GM19240 (cell line): ENCODE measurements at regions not wholly inside any gene's neighbourhood (a gene's known extent, or its start where the extent isn't known, plus 50 kb on each side); places are given as distances from the start of the nearest gene placed in this dataset.

Experiments used
- DNase-seq: peaks from one replicate; pipeline ENCODE4 v3.0.0; 2011; ENCODE audit warnings: low spot score; ENCODE audit not compliant: insufficient read length

- no peak for DNase-seq
These were observed 659.7 kb upstream of the SALL3 start for GRCh38 chr18:78319961-78320360.

- no peak for DNase-seq
These were observed 658.2 kb upstream of the SALL3 start for GRCh38 chr18:78321402-78321801.

DNA sequence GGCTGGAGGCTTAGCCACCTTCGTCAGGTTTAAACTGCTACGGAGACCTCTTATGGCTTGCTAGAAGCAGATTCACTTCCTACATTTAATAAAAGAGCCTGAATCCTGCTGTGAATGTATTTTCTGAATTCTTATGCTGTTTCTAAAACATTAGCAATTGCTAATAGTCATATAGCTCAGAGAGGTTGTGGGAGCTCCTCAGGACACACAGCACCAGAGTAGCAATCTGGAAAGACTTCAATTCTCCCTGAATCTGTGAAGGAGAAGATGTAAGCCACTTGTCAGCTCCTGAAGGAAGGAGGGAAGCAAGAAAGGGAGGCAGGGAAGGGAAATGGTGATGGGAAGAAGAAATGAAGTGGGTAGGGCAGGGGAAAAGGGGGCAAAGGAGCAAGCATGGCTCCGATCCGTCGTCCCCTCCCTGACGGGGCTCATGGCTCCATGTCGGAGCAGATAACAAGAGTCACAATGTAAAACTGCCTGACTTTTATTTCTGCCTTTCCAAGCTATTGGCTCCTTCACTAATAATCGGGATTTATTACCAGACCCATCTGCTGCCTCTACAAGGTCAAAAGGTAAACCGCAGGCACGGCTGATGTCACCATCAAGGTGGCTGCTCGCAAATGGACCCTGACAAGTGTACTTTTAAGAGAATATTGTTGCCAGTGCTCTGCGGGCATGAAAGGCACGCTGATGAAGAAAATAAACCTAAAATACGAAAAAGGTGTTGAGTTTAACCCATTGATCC, 656.0 kb upstream of the SALL3 start:
- DNase-seq: no peak

DNA sequence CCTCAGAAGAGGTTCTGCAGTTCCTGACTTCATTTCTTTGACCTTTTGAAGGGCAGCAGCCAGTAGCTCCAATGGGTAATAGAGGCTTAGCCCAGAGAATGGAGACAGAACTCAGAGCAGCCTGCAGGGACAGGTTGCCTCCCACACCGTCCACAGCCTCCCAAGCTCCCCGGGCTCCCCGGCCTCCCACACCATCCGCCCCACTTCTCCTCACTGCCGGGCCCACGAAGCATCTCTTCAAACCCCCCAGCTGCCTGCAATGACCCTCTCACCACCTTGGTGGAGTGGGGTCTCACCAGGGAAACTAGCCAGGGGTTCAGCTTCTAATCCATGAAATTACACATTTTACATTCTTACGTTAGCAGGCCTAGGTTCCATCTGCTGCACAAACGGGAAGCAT, 652.0 kb upstream of the SALL3 start:
- DNase-seq: no peak

DNA sequence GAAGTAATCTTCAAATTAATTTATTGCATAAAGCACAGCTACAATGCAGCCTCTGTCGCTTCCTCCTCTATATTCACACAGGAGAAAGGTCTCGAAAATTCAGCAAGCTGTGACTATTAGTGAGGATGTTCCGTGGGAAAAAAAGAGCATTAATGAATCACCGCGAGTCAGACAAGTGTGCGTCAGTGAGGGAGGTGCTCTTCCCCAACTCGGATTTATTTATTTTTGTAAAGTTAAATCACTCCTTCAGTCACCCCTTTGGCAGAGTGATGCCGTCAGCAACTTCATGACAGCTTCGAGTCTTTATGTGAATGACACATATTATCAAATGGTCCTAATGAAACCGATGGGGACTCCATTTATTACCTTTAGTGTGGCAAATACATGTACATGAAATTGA, 648.9 kb upstream of the SALL3 start:
- DNase-seq: no peak

GRCh38 chr18:78352910-78353309, 626.7 kb upstream of the SALL3 start:
- no peak for DNase-seq

DNA sequence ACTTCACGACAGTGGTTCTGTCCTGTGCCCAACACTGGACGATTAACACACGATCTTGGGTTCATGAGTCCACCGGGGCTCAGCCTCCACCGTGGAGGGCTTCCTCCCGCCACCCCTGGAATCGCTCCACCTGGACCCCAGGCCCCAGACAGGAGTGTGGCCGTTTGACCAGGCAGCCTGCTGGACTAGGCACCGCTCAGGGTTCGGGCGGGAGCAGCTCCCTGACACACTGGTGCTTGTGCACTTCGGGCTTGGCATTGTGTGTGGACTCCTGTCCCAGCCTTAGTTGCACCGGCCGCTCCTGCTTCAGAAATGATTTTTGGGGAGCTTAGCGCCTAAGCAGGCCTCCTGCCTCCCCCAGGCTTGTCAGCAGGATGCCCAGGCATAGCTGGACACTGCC, 617.4 kb upstream of the SALL3 start:
- DNase-seq: no peak

DNA sequence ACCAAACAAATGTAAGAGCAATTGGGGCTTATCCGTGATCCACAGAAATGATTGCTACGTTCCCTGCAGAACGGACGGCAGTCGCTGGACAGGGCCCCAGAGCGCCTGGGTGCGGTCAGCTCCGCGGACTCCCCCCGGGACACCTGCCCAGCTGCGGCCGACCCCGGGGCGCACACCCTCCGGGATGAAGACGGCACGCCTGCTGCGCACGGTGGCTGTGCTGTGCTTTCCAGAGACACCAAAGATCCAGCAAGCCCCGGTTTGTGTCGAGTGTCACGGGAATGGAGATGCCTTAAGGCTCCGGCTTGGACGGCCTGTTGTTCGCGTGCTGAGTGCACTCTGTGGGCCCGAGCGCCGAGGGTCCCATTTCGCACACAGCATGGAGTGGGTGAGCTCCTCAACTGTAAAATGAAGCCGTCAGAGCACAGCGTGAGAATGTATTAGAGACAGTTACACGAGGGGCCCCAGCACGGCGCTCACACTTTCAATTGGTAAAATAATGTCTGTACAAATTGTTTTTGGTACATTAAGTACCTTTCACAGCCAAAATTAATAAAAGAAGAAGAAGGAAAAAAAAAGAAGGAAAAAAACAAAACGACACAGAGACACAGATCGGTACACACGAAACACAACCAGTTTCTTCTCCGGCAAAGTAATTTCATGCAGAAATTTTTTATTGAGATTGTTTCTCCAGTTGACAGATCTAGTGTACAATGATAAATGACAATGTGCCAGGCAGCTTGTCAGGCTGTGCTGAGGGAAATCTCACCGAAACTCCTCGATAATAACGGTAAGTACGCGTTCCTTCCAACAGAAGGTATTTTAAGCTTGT, 615.8 kb upstream of the SALL3 start:
- no peak for DNase-seq

DNA sequence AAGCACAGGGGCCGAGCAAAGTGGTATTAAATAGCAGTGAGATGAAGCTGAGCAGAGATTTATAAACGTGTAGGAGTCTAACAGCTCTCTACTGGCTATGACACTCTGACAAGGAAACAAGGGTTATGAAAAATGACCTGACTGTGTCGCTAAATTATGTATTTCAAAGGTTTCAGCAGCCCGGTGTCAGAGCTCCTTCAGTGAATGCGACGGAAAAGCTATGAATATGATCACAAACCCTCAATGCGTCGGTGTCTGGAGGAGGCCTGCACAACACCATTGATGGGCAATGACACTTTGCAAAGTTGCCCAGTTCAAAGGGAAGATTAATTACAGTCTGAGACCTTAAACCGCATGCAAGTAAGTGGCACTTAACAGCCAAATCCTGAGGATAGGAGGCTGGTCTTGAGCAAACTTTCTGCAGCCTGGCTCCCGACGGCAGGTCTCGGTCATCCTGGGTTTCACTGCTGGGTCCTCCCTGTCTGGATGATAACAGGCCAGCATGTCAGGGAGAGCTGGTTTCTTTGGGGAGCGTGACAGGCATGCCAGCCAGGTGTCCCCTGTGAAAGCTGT, 615.1 kb upstream of the SALL3 start:
- DNase-seq: no peak

DNA sequence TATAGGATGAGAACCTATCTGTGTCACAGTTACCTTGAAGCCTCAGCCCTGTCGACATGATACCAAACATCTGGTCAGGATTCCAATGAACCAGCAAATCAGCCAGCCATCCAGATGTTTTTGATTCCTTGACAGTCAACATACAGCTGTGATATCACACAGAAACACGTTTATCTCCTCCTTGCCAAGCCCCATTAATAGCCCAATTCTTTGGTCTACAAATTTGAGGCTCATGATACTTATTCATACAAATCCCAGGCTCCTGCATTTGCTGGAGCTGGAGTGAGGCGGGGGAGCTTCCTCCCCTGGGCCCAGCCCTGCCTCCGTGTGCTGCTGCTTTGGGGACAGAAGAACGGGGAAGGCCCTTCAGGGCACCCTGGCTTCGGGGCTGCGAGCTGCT, 611.6 kb upstream of the SALL3 start:
- no peak for DNase-seq

GRCh38 chr18:78368726-78369125, 610.9 kb upstream of the SALL3 start:
- DNase-seq: no peak

- DNase-seq: no peak
These were observed 603.6 kb upstream of the SALL3 start for GRCh38 chr18:78376046-78376445.

- DNase-seq: no peak
These were observed 601.2 kb upstream of the SALL3 start for GRCh38 chr18:78378403-78378802.

DNA sequence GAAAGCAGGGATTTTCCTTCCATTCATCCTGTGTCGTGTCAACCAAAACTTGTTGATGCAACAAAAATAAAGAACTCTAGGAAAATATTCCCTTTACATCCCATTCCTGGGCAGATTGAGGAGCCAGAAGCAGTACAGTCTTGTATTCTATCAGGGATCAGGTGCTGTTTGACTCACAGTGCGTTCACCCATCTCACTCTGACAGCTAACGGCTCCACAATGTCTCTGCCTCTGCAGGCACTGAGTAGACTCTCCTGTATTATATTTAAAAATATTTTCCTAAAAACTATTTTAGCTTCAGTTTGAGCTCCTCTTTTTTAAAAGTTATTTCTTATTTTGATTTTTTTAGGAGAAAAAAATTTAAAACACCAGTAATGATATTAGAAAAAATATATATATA, 600.6 kb upstream of the SALL3 start:
- no peak for DNase-seq

GRCh38 chr18:78390348-78390951, 589.2 kb upstream of the SALL3 start:
- no peak for DNase-seq

GRCh38 chr18:78390952-78391348, 588.7 kb upstream of the SALL3 start:
- DNase-seq: no peak

DNA sequence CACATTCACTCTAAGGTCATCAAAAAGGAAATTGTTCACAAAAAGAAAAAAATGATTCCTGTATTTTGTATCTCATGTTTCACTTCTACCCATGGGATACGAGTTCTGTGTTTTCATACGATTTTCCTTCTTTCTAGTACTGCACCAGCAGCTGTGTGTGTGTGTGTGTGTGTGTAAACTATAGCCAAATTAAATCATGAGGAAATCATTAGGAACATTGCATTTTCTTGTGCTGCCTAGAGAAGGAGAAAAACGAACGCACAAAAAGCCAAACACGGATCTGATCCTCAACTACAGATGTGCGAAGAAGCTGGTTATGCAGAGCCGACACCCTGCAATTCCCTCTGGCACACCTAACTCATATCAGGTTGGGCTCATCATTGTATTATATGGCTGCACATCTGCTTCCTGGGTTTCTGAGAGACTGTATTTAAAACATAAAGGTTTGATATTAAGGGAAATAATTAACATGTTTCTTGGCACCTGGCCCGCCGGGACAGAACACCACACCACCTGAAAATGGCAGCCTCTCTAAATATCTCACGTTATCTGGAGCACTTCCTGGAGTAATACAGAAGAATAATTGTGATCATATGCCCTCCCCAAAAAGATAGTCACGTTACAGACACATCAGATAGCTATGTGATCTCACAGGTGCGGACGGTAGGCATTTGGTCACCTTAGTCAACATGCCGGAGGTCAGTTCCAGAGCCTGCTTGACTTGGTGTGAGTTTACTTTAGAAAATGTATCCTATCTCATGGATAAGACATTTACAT, 586.3 kb upstream of the SALL3 start:
- no peak for DNase-seq

DNA sequence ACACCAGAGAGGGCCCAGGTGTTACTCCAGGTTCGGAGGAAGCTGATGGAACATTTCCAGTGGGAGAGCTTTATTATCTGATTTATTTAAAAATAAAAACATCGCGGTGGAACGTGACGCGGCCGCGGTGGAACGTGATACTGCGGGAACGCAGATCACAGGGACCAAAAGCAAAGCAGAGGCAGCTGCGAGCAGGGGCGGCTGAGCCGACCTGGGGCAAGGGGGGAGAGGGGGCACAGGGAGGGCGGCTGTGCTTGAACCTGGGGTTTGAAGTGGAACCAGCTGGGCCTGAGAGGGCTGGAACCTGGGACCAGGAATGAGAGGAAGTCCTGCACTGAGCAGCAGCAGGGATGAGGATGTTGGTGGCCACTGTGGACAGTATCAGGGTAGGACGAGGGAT, 583.5 kb upstream of the SALL3 start:
- no peak for DNase-seq

- no peak for DNase-seq
These were observed 582.9 kb upstream of the SALL3 start for GRCh38 chr18:78396756-78397155.

GRCh38 chr18:78399992-78400503, 579.6 kb upstream of the SALL3 start:
- no peak for DNase-seq

GRCh38 chr18:78402440-78402839, 577.2 kb upstream of the SALL3 start:
- no peak for DNase-seq
